ENCODE measurements at regions not wholly inside any gene's neighbourhood (a gene's known extent, or its start where the extent isn't known, plus 50 kb on each side); places are given as distances from the start of the nearest gene placed in this dataset.

DNA sequence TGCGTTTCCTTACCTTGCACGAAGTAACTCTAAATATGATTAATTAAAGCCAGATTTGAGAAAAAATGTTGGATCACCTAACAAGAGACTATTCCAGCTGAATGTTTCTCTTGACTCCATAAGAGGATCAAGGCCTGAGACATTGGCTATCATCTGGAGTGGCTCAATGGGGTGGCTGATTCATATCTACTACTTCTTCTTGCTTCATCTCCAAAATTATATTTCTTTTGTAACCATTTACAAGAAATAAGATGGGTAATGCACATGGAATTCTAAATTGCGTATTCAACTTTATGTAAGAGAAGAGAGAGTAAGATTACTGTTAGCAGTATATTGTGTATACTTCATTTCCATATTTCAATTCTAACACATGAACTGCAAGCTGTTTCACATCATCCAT is 819.0 kb upstream of the EYS start:
- no peak overlapping the region for H3K4me3 ChIP-seq
- H3K4me1 ChIP-seq (ENCODE audit: control insufficient read depth, insufficient read depth, low read length) = no peaks in the 10 kb centered on the region
- ChIA-PET SMC1A (ENCODE audit: uncharacterized antibody, unreplicated experiment) (no interaction called here), POLR2A (no interaction called here), CTCF (no interaction called here), RAD21 (ENCODE audit: unreplicated experiment) (no interaction called here)
- no peaks in the 10 kb centered on the region for H3K79me2 ChIP-seq (ENCODE audit: control insufficient read depth, insufficient read depth, low read length)
- no peak for ATAC-seq
- no peak overlapping the region for H3K9ac ChIP-seq (ENCODE audit: control insufficient read depth, insufficient read depth, low read length)
- FAIRE-seq = no peak
- H3K27ac ChIP-seq (ENCODE audit: control insufficient read depth, insufficient read depth) = no peak overlapping the region
- WGBS (ENCODE audit: insufficient coverage, insufficient replicate concordance, low lambda C conversion rate, missing lambda C conversion rate) = 31% methylated on average over 3 of the region's 3 CpGs
- no peak overlapping the region for H3K4me2 ChIP-seq (ENCODE audit: control insufficient read depth, insufficient read depth)
- no peaks in the 10 kb centered on the region for H3K36me3 ChIP-seq (ENCODE audit: control insufficient read depth in 2 of 2, insufficient read depth in 2 of 2, low read length in 1 of 2)
- TF ChIP-seq, protein P1, sequence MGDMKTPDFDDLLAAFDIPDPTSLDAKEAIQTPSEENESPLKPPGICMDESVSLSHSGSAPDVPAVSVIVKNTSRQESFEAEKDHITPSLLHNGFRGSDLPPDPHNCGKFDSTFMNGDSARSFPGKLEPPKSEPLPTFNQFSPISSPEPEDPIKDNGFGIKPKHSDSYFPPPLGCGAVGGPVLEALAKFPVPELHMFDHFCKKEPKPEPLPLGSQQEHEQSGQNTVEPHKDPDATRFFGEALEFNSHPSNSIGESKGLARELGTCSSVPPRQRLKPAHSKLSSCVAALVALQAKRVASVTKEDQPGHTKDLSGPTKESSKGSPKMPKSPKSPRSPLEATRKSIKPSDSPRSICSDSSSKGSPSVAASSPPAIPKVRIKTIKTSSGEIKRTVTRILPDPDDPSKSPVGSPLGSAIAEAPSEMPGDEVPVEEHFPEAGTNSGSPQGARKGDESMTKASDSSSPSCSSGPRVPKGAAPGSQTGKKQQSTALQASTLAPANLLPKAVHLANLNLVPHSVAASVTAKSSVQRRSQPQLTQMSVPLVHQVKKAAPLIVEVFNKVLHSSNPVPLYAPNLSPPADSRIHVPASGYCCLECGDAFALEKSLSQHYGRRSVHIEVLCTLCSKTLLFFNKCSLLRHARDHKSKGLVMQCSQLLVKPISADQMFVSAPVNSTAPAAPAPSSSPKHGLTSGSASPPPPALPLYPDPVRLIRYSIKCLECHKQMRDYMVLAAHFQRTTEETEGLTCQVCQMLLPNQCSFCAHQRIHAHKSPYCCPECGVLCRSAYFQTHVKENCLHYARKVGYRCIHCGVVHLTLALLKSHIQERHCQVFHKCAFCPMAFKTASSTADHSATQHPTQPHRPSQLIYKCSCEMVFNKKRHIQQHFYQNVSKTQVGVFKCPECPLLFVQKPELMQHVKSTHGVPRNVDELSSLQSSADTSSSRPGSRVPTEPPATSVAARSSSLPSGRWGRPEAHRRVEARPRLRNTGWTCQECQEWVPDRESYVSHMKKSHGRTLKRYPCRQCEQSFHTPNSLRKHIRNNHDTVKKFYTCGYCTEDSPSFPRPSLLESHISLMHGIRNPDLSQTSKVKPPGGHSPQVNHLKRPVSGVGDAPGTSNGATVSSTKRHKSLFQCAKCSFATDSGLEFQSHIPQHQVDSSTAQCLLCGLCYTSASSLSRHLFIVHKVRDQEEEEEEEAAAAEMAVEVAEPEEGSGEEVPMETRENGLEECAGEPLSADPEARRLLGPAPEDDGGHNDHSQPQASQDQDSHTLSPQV (IDR thresholded peaks at IDR 0.05) = no peak
- no peak for TF ChIP-seq MYB (IDR thresholded peaks at IDR 0.05; ENCODE audit: borderline replicate concordance, low read depth, low read length)
- no peak for TF ChIP-seq POLR2A (IDR thresholded peaks at IDR 0.05; ENCODE audit: low read depth, low read length)
- no peak for TF ChIP-seq SMAD5 (IDR thresholded peaks at IDR 0.05; ENCODE audit: low read depth)
- DNase-seq (ENCODE audit: low read depth, low spot score) = no peak
- no peak overlapping the region for H2AFZ ChIP-seq (ENCODE audit: control insufficient read depth, low read depth, low read length)
- intact Hi-C loops (cut with micrococcal nuclease; ENCODE audit: unreplicated experiment) = no loop called here
- H3K9me3 ChIP-seq (replicated peaks; ENCODE audit: control insufficient read depth, insufficient read depth, low read length) = no peaks in the 10 kb centered on the region
- BruUV-seq (replicated peaks) = no TSS peak
- no peaks in the 10 kb centered on the region for H3K27me3 ChIP-seq (replicated peaks in 1 of 2; ENCODE audit: control insufficient read depth in 2 of 2, insufficient read depth in 2 of 2, low read length in 1 of 2)
- H4K20me1 ChIP-seq (ENCODE audit: control insufficient read depth, insufficient read depth) = no peaks in the 10 kb centered on the region
- in situ Hi-C loops (cut with MboI) = no loop called here

DNA sequence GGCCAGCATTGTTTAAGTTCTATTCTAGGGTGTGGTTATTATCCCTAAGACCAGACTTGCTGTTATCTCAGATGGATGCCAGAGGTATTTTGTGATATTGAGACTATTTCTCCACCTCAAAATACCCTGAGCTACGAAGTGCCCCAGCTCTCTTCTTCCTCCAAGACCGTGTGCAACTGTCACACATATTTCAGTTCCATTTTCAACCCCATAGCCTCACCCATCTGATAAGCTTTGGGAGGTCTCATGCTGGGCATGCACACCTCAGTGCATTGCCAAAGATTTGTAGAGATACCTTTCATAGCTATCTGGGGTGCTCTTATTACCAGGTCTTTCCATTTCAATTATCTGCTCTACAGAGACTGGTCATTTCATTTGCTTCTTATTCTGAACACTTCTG is 815.8 kb upstream of the EYS start:
- TF ChIP-seq ZNF24 (IDR thresholded peaks at IDR 0.05) (no peak), STAT3 (IDR thresholded peaks at IDR 0.05; ENCODE audit: low read depth, low read length) (no peak), IKZF1 (conservative IDR thresholded peaks at IDR 0.05) (no peak), NFIC (IDR thresholded peaks at IDR 0.05; ENCODE audit: low read depth, low read length) (no peak), DPF2 (IDR thresholded peaks at IDR 0.05) (no peak), RAD51 (IDR thresholded peaks at IDR 0.05) (no peak)
- TF ChIP-seq, protein P2, sequence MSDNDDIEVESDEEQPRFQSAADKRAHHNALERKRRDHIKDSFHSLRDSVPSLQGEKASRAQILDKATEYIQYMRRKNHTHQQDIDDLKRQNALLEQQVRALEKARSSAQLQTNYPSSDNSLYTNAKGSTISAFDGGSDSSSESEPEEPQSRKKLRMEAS (IDR thresholded peaks at IDR 0.05; ENCODE audit: low read depth, low read length) = no peak
- TF ChIP-seq, protein P3, sequence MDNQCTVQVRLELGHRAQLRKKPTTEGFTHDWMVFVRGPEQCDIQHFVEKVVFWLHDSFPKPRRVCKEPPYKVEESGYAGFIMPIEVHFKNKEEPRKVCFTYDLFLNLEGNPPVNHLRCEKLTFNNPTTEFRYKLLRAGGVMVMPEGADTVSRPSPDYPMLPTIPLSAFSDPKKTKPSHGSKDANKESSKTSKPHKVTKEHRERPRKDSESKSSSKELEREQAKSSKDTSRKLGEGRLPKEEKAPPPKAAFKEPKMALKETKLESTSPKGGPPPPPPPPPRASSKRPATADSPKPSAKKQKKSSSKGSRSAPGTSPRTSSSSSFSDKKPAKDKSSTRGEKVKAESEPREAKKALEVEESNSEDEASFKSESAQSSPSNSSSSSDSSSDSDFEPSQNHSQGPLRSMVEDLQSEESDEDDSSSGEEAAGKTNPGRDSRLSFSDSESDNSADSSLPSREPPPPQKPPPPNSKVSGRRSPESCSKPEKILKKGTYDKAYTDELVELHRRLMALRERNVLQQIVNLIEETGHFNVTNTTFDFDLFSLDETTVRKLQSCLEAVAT (IDR thresholded peaks at IDR 0.05) = no peak
- H3K9me3 ChIP-seq (replicated peaks; ENCODE audit: control insufficient read depth, insufficient read depth, low read length) = no peaks in the 10 kb centered on the region
- H3K36me3 ChIP-seq (ENCODE audit: control insufficient read depth in 2 of 2, insufficient read depth in 2 of 2, low read length in 1 of 2) = no peaks in the 10 kb centered on the region
- ChIA-PET SMC1A (ENCODE audit: uncharacterized antibody, unreplicated experiment) (no interaction called here), CTCF (no interaction called here), RAD21 (ENCODE audit: unreplicated experiment) (no interaction called here), POLR2A (no interaction called here)
- no peaks in the 10 kb centered on the region for H3K27me3 ChIP-seq (replicated peaks in 1 of 2; ENCODE audit: control insufficient read depth in 2 of 2, insufficient read depth in 2 of 2, low read length in 1 of 2)
- in situ Hi-C loops (cut with MboI) (no loop called here), intact Hi-C loops (cut with micrococcal nuclease; ENCODE audit: unreplicated experiment) (no loop called here)
- DNase-seq (ENCODE audit: low read depth, low spot score) = no peak
- H2AFZ ChIP-seq (ENCODE audit: control insufficient read depth, low read depth, low read length) = no peak overlapping the region
- FAIRE-seq = no peak
- H3K79me2 ChIP-seq (ENCODE audit: control insufficient read depth, insufficient read depth, low read length) = no peaks in the 10 kb centered on the region
- no peak overlapping the region for H3K9ac ChIP-seq (ENCODE audit: control insufficient read depth, insufficient read depth, low read length)
- no peak overlapping the region for H3K4me2 ChIP-seq (ENCODE audit: control insufficient read depth, insufficient read depth)
- no peak overlapping the region for H3K4me3 ChIP-seq
- H3K4me1 ChIP-seq (ENCODE audit: control insufficient read depth, insufficient read depth, low read length) = no peaks in the 10 kb centered on the region
- H4K20me1 ChIP-seq (ENCODE audit: control insufficient read depth, insufficient read depth) = no peaks in the 10 kb centered on the region
- WGBS (ENCODE audit: insufficient coverage, insufficient replicate concordance, low lambda C conversion rate, missing lambda C conversion rate) = 0% methylated on average over 2 of the region's 2 CpGs
- BruUV-seq (replicated peaks) = no TSS peak
- no peak for ATAC-seq
- no peak overlapping the region for H3K27ac ChIP-seq (ENCODE audit: control insufficient read depth, insufficient read depth)
